Astrocyte of the cerebellum (primary cell): ENCODE measurements at regions not wholly inside any gene's neighbourhood (a gene's known extent, or its start where the extent isn't known, plus 50 kb on each side); places are given as distances from the start of the nearest gene placed in this dataset.
"Not testable (repeated sequence)": the region's sequence is repeated elsewhere in the genome, so short reads cannot be mapped to it uniquely, and the experiment has no call there.

Experiments used
- DNase-seq: peaks from one replicate; pipeline ENCODE4 v3.0.0-alpha.2; 2011; ENCODE audit warnings: low read depth
- H3K4me3 ChIP-seq: 2 replicates; pipeline ENCODE4 v1.5.1; 2011; ENCODE audit warnings: mild to moderate bottlenecking, low read depth, low read length, moderate library complexity
- CTCF ChIP-seq: IDR thresholded peaks from 2 replicates; pipeline ENCODE4 v1.5.1; 2012; ENCODE audit warnings: low read length, low read depth, moderate library complexity, mild to moderate bottlenecking; ENCODE audit errors: missing control alignments
- in situ Hi-C: cut with HindIII; loops from 2 replicates; pipeline ENCODE4 v1.10.0; 2017; ENCODE audit warnings: low sequenced_read_pairs

GRCh38 chr20:48026981-48027592 lies 241.8 kb upstream of the SULF2 start:
- DNase-seq, result no peak
- in situ Hi-C loops, result no loop called here
- no peak overlapping the region for H3K4me3 ChIP-seq
- TF ChIP-seq CTCF, result no peak

- in situ Hi-C loops, result no loop called here
- DNase-seq, result no peak
- H3K4me3 ChIP-seq, result no peak overlapping the region
- TF ChIP-seq CTCF, result no peak
Measured at GRCh38 chr20:48025661-48026060, 240.4 kb upstream of the SULF2 start.

GRCh38 chr20:48025051-48025515 lies 239.8 kb upstream of the SULF2 start:
- in situ Hi-C loops, result no loop called here
- DNase-seq, result peak; percentile 63
- no peak overlapping the region for H3K4me3 ChIP-seq
- no peak for TF ChIP-seq CTCF

GRCh38 chr20:48024539-48024938 lies 239.3 kb upstream of the SULF2 start:
- TF ChIP-seq CTCF, result no peak
- in situ Hi-C loops, result no loop called here
- no peak overlapping the region for H3K4me3 ChIP-seq
- no peak for DNase-seq

- H3K4me3 ChIP-seq, DNase-seq, in situ Hi-C loops: not testable (repeated sequence)
Measured at GRCh38 chr20:48020696-48021095, 235.4 kb upstream of the SULF2 start.

- DNase-seq, result no peak
- TF ChIP-seq CTCF, result no peak
- in situ Hi-C loops, result no loop called here
- H3K4me3 ChIP-seq, result no peak overlapping the region
Measured at GRCh38 chr20:48019940-48020339, 234.7 kb upstream of the SULF2 start.

- no peak for TF ChIP-seq CTCF
- H3K4me3 ChIP-seq, result no peak overlapping the region
- in situ Hi-C loops, result no loop called here
- DNase-seq, result no peak
Measured at GRCh38 chr20:48019496-48019895, 234.2 kb upstream of the SULF2 start.

- DNase-seq, H3K4me3 ChIP-seq, in situ Hi-C loops: not testable (repeated sequence)
Measured at GRCh38 chr20:48018851-48019250, 233.6 kb upstream of the SULF2 start.
